ENCODE measurements at regions not wholly inside any gene's neighbourhood (a gene's known extent, or its start where the extent isn't known, plus 50 kb on each side); places are given as distances from the start of the nearest gene placed in this dataset.

DNA sequence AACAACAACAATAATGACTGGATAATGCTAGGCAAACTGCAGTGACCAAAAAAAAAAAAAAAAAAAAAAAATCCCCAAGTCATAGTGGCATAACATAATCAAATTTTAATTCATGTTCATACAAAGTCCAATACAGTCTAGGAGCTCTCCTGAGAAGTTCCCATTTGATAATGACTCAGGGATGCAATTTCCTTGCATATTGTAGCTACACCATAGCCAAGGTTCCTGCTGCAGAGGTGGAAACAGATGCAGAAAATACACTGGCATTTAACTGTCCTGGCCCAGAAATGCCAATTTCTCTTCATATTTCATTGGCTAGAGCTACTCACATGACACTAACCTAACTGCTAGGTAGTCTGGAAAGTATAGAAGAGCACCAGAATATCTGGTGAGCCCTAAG lies 72.2 kb upstream of the SLC12A2 start:
- no peak overlapping the region for H2AFZ ChIP-seq
- H3F3A ChIP-seq (replicated peaks; ENCODE audit: low read depth) = no peaks in the 10 kb centered on the region
- ATAC-seq (no peak), DNase-seq (ENCODE audit: low spot score) (no peak)
- no peaks in the 10 kb centered on the region for H3K9me2 ChIP-seq (ENCODE audit: insufficient read depth)
- no peak overlapping the region for H3K4me3 ChIP-seq
- no peaks in the 10 kb centered on the region for H3K27me3 ChIP-seq (ENCODE audit: insufficient read depth)
- no peaks in the 10 kb centered on the region; the same call in 1 of the 2 replicates for H3K4me1 ChIP-seq (ENCODE audit: insufficient read depth)
- H3K79me2 ChIP-seq (replicated peaks; ENCODE audit: insufficient read depth) = no peaks in the 10 kb centered on the region
- H3K27ac Mint-ChIP-seq = no peak overlapping the region
- H3K36me3 Mint-ChIP-seq (ENCODE audit: low read depth) = no peaks in the 10 kb centered on the region
- no peak overlapping the region for H3K27ac ChIP-seq (ENCODE audit: low read depth)
- H4K20me1 ChIP-seq (replicated peaks; ENCODE audit: insufficient read depth) = no peaks in the 10 kb centered on the region
- no peak overlapping the region for H3K4me3 Mint-ChIP-seq
- H3K9me3 Mint-ChIP-seq = no peaks in the 10 kb centered on the region
- H3K36me3 ChIP-seq (ENCODE audit: insufficient read depth) = no peaks in the 10 kb centered on the region
- TF ChIP-seq, protein P1, sequence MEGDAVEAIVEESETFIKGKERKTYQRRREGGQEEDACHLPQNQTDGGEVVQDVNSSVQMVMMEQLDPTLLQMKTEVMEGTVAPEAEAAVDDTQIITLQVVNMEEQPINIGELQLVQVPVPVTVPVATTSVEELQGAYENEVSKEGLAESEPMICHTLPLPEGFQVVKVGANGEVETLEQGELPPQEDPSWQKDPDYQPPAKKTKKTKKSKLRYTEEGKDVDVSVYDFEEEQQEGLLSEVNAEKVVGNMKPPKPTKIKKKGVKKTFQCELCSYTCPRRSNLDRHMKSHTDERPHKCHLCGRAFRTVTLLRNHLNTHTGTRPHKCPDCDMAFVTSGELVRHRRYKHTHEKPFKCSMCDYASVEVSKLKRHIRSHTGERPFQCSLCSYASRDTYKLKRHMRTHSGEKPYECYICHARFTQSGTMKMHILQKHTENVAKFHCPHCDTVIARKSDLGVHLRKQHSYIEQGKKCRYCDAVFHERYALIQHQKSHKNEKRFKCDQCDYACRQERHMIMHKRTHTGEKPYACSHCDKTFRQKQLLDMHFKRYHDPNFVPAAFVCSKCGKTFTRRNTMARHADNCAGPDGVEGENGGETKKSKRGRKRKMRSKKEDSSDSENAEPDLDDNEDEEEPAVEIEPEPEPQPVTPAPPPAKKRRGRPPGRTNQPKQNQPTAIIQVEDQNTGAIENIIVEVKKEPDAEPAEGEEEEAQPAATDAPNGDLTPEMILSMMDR (conservative IDR thresholded peaks at IDR 0.05; ENCODE audit: low read depth in 2 of 2) = no peak
- TF ChIP-seq EZH2phosphoT487 (IDR thresholded peaks at IDR 0.05; ENCODE audit: unreplicated experiment) (no peak), ZNF114 (CRISPR knock-in tag; IDR thresholded peaks at IDR 0.05) (no peak), JUNB (IDR thresholded peaks at IDR 0.05; ENCODE audit: unreplicated experiment) (no peak), EZH2 (IDR thresholded peaks at IDR 0.05; ENCODE audit: low read depth, unreplicated experiment) (no peak), POLR2AphosphoS5 (IDR thresholded peaks at IDR 0.05; ENCODE audit: low read depth) (no peak), STAT1 (IDR thresholded peaks at IDR 0.05; ENCODE audit: unreplicated experiment) (no peak)
- TF ChIP-seq, protein P2, sequence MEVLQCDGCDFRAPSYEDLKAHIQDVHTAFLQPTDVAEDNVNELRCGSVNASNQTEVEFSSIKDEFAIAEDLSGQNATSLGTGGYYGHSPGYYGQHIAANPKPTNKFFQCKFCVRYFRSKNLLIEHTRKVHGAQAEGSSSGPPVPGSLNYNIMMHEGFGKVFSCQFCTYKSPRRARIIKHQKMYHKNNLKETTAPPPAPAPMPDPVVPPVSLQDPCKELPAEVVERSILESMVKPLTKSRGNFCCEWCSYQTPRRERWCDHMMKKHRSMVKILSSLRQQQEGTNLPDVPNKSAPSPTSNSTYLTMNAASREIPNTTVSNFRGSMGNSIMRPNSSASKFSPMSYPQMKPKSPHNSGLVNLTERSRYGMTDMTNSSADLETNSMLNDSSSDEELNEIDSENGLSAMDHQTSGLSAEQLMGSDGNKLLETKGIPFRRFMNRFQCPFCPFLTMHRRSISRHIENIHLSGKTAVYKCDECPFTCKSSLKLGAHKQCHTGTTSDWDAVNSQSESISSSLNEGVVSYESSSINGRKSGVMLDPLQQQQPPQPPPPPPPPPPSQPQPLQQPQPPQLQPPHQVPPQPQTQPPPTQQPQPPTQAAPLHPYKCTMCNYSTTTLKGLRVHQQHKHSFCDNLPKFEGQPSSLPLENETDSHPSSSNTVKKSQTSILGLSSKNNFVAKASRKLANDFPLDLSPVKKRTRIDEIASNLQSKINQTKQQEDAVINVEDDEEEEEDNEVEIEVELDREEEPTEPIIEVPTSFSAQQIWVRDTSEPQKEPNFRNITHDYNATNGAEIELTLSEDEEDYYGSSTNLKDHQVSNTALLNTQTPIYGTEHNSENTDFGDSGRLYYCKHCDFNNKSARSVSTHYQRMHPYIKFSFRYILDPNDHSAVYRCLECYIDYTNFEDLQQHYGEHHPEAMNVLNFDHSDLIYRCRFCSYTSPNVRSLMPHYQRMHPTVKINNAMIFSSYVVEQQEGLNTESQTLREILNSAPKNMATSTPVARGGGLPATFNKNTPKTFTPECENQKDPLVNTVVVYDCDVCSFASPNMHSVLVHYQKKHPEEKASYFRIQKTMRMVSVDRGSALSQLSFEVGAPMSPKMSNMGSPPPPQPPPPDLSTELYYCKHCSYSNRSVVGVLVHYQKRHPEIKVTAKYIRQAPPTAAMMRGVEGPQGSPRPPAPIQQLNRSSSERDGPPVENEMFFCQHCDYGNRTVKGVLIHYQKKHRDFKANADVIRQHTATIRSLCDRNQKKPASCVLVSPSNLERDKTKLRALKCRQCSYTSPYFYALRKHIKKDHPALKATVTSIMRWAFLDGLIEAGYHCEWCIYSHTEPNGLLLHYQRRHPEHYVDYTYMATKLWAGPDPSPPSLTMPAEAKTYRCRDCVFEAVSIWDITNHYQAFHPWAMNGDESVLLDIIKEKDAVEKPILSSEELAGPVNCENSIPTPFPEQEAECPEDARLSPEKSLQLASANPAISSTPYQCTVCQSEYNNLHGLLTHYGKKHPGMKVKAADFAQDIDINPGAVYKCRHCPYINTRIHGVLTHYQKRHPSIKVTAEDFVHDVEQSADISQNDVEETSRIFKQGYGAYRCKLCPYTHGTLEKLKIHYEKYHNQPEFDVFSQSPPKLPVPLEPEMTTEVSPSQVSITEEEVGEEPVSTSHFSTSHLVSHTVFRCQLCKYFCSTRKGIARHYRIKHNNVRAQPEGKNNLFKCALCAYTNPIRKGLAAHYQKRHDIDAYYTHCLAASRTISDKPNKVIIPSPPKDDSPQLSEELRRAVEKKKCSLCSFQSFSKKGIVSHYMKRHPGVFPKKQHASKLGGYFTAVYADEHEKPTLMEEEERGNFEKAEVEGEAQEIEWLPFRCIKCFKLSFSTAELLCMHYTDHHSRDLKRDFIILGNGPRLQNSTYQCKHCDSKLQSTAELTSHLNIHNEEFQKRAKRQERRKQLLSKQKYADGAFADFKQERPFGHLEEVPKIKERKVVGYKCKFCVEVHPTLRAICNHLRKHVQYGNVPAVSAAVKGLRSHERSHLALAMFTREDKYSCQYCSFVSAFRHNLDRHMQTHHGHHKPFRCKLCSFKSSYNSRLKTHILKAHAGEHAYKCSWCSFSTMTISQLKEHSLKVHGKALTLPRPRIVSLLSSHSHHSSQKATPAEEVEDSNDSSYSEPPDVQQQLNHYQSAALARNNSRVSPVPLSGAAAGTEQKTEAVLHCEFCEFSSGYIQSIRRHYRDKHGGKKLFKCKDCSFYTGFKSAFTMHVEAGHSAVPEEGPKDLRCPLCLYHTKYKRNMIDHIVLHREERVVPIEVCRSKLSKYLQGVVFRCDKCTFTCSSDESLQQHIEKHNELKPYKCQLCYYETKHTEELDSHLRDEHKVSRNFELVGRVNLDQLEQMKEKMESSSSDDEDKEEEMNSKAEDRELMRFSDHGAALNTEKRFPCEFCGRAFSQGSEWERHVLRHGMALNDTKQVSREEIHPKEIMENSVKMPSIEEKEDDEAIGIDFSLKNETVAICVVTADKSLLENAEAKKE (CRISPR knock-in tag; IDR thresholded peaks at IDR 0.05) = no peak
- TF ChIP-seq, protein P3, sequence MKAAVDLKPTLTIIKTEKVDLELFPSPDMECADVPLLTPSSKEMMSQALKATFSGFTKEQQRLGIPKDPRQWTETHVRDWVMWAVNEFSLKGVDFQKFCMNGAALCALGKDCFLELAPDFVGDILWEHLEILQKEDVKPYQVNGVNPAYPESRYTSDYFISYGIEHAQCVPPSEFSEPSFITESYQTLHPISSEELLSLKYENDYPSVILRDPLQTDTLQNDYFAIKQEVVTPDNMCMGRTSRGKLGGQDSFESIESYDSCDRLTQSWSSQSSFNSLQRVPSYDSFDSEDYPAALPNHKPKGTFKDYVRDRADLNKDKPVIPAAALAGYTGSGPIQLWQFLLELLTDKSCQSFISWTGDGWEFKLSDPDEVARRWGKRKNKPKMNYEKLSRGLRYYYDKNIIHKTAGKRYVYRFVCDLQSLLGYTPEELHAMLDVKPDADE (IDR thresholded peaks at IDR 0.05) = no peak
- H3K4me2 ChIP-seq = no peak overlapping the region
- H3K27me3 Mint-ChIP-seq (ENCODE audit: insufficient read depth, low read depth, poor library complexity) = no peaks in the 10 kb centered on the region
- peaks cover 17% of the 10 kb centered on the region for H3K4me1 Mint-ChIP-seq

Data from GM23338 (cell line).